Activated naive CD4-positive, alpha-beta T cell (primary cell): ENCODE measurements at regions not wholly inside any gene's neighbourhood (a gene's known extent, or its start where the extent isn't known, plus 50 kb on each side); places are given as distances from the start of the nearest gene placed in this dataset.

Experiments used
- DNase-seq, 4 experiments: peaks; one replicate each; lab custom pipeline; 2025; lab: John Stamatoyannopoulos, UW

DNA sequence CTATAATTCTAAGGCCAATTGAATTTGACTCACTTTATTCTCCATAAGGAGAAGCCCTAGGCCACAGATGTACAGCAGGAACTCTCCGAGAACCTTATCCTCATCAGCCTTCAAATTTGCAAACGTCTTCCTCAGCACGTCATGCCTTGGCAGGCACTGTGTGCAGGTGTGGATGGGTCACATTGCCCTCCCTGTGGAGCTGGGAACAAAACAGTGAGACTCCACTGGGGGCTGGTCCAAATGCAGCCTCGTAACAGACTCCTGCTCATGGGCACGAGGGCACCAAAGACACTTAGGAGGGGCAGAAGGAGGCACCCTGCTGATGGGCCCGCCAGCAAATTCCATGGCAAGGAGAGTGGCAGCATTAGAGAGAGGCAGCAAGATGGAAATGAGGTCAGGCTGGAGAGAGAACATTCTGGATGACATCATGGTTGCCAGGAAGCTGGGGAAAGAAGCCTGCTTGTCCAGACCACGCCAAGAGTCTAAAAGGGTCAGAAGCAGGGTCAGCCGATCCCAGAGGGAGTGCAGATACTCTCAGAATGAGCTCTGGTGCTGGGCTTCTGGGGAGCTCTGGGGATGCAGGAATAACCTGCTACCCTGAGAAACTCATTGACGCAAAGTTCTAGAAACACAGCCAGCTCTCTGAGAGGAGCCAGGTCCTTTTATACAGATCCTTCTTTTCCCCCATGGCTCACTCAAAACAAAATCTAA lies 242.2 kb downstream of the B3GLCT start:
- DNase-seq: no peak

DNA sequence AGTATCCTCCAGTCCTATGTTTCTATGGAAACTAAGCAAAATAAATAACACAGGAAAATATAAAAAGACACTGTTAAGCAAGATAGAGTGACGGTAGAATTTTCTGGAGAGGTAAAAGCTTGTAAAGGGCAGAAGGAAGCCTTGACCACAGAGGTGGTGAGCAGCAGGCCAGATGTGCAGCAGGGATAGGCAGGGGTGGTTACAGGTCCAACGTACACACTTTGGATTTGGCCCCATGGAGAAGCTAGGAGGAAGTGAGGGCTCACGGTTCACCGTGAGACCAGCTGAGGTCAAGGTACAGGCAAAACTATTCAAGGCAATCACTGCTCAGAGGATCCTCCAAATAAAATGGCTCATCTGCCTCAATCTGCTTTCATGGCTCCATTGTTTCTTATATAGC lies 242.8 kb downstream of the B3GLCT start:
- no peak for DNase-seq

DNA sequence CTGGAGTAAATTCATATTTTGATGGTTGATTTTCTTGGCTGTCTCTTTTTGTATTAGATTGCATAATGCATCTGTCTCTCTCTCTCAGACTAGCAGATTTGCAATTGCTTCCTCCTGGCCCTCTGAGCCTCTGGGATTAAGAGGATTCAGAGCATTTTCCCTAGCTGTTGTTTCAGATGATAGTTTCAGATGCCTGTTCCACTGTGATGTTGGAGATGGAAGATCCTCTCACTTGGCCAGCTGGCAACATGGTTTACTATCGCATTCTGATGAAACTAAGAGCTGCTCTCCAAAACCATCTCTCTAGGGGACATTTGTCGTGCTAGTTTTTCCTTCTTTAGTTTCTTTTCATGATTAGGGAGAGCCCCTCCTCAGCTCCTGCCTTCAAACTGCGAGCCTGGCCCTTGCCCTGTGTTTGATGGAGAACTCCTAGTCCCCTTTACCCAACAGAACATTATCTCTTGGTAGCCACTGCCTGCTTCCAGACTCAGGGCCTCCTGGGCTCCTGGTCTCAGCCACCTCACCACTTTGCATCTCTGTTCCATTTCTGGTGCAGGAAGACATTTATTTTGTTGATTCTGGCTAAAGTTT lies 244.6 kb downstream of the B3GLCT start:
- no peak for DNase-seq

DNA sequence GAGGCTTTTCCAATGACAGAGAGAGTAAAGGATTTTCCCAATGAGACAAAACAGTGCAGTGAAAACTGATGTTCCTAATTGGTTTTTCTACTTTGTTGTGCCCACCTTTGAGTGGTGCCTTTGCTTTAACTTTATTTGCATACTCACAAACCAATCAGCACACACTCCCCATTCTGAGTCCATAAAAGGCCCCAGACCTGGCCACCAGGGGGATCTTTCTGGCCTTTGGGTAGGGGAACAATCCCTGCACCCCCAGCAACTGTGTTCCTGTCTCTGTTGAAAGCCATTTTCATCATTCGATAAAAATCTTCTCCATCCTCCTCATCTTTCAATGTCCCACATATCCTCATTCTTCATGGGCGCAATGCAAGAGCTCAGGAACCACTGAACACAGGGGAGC lies 252.8 kb downstream of the B3GLCT start:
- no peak for DNase-seq

- DNase-seq: no peak
These were observed 255.8 kb downstream of the B3GLCT start for GRCh38 chr13:31455581-31455980.

- no peak for DNase-seq
These were observed 256.3 kb downstream of the B3GLCT start for GRCh38 chr13:31456056-31456455.

DNA sequence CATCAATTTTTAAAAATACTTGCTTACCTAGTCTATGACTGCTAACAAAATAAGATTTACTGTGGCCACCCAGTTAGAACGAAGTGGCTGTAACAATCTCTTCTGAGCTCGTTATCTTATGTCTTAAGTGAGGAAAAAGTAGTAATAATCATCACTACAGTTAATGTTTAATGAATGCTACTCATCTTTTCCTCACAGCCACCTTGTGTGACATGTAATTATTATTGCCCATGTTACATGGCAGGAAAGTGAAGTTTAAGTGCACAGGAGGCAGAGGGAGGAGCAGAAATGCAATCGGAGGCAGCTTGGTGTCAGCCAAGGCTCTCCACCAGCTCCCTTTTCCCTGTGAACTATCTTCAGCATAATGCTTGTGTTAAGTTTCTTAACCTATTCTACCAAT lies 260.3 kb downstream of the B3GLCT start:
- DNase-seq: no peak

DNA sequence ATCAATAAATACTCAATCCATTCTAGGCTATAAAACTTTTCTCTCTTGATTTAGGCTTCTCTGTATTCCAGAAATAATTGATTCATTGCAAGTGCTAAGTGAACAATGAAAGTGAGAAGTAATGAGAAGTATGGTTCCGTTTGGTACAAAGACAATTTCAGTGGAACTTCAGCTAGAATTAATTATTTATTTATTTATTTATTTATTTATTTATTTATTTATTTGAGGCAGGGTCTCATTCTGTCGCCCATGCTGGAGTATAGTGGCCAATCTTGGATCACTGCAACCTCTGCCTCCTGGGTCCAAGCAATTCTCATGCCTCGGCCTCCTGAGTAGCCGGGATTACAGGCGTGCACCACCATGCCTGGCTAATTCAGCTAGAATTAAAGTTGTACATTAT lies 262.1 kb downstream of the B3GLCT start:
- DNase-seq: no peak

DNA sequence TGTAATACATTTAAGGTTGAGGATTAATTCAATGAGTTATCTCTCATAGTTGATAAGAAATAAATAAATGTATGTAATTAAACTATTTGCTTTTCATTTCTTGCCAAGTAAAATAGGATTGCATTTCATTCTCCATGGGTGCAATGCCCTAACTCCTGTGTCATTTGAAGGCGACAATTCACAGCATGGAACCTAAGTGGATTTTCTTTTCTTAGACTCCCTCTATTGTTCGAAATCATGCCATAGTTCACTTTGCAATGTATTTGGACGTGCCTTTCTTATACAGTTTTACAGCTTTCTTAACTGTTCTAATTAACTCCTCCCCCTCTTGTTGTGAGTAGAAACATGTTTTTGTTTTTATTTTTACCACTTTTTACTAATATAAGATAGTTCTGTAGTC lies 263.0 kb downstream of the B3GLCT start:
- DNase-seq: no peak

GRCh38 chr13:31468114-31468902 lies 268.5 kb downstream of the B3GLCT start:
- DNase-seq: no peak

DNA sequence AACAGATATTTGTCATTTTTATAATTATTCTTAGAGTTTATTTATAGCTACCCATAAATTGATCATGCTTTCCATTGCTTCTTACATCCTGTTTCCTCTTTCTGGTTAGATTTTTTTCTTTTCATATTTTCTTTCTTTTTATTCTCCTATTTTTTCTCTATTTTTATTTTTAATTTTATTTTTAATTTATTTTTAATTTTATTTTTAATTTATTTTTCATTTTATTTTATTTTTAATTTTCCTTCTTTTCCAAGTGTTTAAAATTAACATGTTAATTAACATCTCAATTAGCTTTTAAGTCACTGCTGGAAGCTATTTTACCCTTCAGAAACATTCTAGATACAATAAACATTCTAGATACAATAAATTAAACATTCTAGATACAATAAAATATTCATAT lies 269.6 kb downstream of the B3GLCT start:
- no peak for DNase-seq

DNA sequence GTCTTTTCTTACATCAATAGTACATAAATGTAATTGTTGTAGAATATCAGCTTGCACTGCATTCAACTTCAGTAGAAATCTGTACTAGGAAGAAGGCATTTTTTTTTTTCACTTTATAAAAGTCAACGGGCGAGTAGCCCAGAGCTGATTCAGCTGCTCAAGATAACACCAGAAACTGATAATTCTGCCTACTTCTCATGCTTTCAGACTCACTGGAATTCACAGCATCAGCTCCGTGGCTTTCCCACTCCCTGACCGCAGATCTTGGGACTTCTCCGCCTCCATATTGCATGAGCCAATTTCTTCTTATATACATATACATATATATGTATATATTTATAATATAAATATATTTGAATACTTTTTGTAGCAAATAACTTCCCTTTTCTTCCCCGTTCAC lies 263.1 kb upstream of the RXFP2 start:
- no peak for DNase-seq

- no peak for DNase-seq
These were observed 262.6 kb upstream of the RXFP2 start for GRCh38 chr13:31476753-31477152.

- no peak for DNase-seq
These were observed 261.4 kb upstream of the RXFP2 start for GRCh38 chr13:31477961-31478360.

DNA sequence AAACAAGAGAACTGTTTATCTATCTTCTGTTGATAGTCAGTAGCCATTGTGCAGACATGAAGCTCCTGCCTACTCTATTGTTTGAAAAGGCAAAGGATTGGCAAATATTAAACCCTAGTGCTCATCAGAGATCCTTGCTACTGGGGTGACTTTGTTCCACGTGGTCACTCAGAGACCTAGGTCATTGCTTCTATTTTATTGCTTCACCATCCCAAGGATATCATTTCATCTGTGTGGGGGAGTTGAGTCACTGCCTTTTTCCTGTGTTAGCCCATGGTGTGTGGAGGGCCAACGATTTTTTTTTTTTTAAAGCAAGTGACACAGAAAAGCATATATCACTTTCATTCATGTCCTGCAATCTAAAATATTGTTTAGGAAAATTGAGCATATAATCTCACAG lies 254.1 kb upstream of the RXFP2 start:
- DNase-seq: no peak

DNA sequence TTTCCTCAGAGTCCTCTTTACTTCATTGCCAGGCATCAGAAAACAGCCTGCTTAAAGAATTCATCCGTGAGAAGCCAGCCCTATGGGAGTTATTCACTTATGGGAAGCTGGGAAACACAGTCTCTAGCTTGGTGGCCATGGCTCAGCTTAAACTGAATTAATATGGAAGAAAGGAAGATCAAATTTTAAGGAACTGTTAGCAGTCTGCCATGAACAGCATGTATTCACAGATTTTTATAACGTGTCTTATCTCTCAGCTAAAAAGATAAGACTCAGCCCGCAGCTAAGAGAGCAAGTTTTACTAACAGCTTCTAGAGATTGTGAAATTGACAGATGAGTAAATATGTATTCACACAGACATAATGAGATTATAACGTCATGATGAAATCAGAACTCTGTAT lies 253.7 kb upstream of the RXFP2 start:
- no peak for DNase-seq

- DNase-seq: no peak
These were observed 244.0 kb upstream of the RXFP2 start for GRCh38 chr13:31495336-31495735.

DNA sequence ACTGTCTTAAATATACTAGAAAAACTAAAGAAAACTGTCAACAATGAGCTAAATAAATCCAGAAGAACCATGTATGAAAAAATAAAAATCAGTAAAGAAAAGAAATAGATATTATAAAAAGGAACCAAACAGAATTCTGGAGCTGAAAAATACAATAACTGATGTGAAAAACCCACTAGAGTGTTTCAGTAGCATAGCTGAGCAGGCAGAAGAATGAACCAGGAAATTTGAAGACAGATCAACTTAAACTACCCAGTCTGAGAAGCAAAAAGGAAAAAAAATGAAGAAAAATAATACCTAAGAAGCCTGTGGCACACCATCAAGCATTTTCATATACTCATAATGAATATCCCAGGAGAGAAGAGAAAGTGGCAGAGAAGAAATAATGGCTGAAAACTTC lies 240.1 kb upstream of the RXFP2 start:
- no peak for DNase-seq

GRCh38 chr13:31503626-31504025 lies 235.7 kb upstream of the RXFP2 start:
- no peak for DNase-seq

DNA sequence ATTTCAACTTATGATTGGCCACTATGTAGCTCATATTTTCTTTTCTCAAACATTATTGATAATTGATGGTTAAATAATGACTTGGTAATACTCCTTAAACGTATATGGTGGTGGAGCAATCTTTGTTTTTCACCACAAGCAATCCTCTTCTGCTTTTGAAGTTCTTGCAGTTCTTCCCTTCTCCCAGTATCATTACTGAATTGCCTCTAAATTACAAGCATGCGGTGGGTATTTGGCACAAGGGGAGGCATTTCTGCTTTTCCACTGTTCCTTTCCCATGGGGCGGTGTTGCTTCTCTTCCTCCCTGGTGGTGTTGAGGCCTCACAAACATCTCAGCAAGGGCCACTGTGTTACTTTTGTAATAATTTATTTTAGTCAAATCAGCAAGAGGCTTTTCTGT lies 234.4 kb upstream of the RXFP2 start:
- no peak for DNase-seq

- no peak for DNase-seq
These were observed 227.0 kb upstream of the RXFP2 start for GRCh38 chr13:31512331-31512730.

DNA sequence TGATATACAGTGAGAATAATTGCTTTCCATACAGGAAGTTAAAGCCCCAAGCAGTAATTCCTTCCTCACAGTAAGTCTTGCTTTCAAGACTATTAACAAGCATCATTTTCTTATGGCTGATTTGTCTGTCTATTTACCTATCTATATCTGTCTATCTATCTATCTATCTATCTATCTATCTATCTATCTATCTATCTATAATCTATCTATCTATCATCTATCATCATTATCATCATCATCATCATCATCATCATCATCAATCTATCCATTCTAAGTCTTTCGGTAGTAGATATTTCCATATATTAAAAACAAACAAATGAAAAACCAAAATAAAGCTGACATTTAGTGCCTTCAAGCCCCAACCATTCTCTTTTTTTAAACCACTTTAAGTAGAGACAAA lies 224.4 kb upstream of the RXFP2 start:
- no peak for DNase-seq

DNA sequence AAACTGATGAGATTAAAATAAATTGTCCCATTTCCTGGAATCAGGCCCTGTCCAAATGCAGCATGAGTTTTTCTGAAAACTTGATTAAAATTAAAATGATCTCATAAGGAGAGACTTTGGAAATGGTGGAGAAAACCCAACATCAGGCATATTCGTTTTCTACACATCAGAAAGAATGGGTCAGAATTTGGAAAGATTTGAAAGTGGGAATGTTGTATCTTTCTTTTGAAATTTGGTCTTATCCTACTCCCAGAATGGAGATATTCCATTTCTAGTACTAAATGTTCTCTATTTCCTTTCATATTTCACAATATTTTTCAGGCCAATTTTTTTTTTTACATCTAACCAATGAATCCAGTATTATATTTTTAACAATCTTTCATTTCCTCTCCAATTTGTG lies 223.9 kb upstream of the RXFP2 start:
- no peak for DNase-seq
